ENCODE measurements at regions not wholly inside any gene's neighbourhood (a gene's known extent, or its start where the extent isn't known, plus 50 kb on each side); places are given as distances from the start of the nearest gene placed in this dataset.

DNA sequence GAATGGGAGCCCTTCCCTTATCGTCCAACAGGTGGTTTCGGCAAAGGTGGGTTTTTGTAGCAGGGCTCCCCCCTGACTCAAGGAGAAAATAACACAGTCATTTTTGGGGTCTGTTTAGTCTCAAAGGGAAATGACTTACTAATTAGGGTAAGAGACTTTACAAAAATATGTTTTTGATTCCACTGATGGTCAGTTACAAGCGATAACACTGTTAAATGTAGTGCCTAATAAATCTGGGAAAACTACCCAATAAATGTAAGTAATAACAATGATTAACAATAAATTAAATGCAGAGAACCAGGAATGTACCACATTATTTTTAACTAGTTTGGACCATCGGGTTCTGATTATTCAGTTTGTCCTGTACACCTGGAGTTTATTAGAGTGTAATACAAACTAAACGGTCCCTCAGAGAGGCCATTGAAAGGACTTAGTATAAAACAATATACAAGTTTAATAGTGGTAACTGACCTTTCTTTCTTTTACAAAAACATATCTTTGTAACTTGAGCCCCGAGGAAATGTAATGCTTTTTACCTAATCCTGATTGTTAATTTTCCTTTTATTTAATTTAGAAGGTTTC is 216.2 kb upstream of the HABP2 start:
- TF ChIP-seq, protein P1, sequence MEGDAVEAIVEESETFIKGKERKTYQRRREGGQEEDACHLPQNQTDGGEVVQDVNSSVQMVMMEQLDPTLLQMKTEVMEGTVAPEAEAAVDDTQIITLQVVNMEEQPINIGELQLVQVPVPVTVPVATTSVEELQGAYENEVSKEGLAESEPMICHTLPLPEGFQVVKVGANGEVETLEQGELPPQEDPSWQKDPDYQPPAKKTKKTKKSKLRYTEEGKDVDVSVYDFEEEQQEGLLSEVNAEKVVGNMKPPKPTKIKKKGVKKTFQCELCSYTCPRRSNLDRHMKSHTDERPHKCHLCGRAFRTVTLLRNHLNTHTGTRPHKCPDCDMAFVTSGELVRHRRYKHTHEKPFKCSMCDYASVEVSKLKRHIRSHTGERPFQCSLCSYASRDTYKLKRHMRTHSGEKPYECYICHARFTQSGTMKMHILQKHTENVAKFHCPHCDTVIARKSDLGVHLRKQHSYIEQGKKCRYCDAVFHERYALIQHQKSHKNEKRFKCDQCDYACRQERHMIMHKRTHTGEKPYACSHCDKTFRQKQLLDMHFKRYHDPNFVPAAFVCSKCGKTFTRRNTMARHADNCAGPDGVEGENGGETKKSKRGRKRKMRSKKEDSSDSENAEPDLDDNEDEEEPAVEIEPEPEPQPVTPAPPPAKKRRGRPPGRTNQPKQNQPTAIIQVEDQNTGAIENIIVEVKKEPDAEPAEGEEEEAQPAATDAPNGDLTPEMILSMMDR (conservative IDR thresholded peaks at IDR 0.05): no peak
- TF ChIP-seq ZFX (IDR thresholded peaks at IDR 0.05): no peak

All from C4-2B (cell line).